Mucosa of gallbladder (tissue), 1 donor: ENCODE measurements at regions not wholly inside any gene's neighbourhood (a gene's known extent, or its start where the extent isn't known, plus 50 kb on each side); places are given as distances from the start of the nearest gene placed in this dataset.

Experiments
- DNase-seq: peaks from one replicate; pipeline ENCODE4 v3.0.0-alpha.2; 2020; ENCODE audit warnings: low spot score
- donor health status: DM: no; HTN: no; CAD: no.

- DNase-seq, result no peak
Observed at GRCh38 chr20:40320517-40321011, 368.5 kb downstream of the MAFB start.

- no peak for DNase-seq
Observed at GRCh38 chr20:40319741-40320516, 369.1 kb downstream of the MAFB start.

- no peak for DNase-seq
Observed at GRCh38 chr20:40319056-40319455, 370.0 kb downstream of the MAFB start.

GRCh38 chr20:40317156-40317790 is 371.8 kb downstream of the MAFB start:
- no peak for DNase-seq

- no peak for DNase-seq
Observed at GRCh38 chr20:40314278-40314677, 374.8 kb downstream of the MAFB start.

GRCh38 chr20:40313730-40314129 is 375.3 kb downstream of the MAFB start:
- no peak for DNase-seq

- no peak for DNase-seq
Observed at GRCh38 chr20:40309731-40310130, 379.3 kb downstream of the MAFB start.

GRCh38 chr20:40307997-40308396 is 381.0 kb downstream of the MAFB start:
- no peak for DNase-seq

GRCh38 chr20:40307268-40307667 is 381.8 kb downstream of the MAFB start:
- no peak for DNase-seq

- no peak for DNase-seq
Observed at GRCh38 chr20:40305303-40305702, 383.7 kb downstream of the MAFB start.

GRCh38 chr20:40304119-40304613 is 384.9 kb downstream of the MAFB start:
- DNase-seq, result no peak

GRCh38 chr20:40294747-40295146 is 394.3 kb downstream of the MAFB start:
- DNase-seq, result no peak

- no peak for DNase-seq
Observed at GRCh38 chr20:40294175-40294574, 394.9 kb downstream of the MAFB start.

- DNase-seq, result no peak
Observed at GRCh38 chr20:40293740-40294139, 395.3 kb downstream of the MAFB start.

GRCh38 chr20:40291493-40292135 is 397.4 kb downstream of the MAFB start:
- no peak for DNase-seq

GRCh38 chr20:40287683-40288082 is 401.4 kb downstream of the MAFB start:
- no peak for DNase-seq

GRCh38 chr20:40286975-40287531 is 402.0 kb downstream of the MAFB start:
- peak; percentile 24 for DNase-seq

- DNase-seq, result no peak
Observed at GRCh38 chr20:40284611-40285010, 404.4 kb downstream of the MAFB start.

- no peak for DNase-seq
Observed at GRCh38 chr20:40283689-40284088, 405.3 kb downstream of the MAFB start.

GRCh38 chr20:40282941-40283340 is 406.1 kb downstream of the MAFB start:
- no peak for DNase-seq

GRCh38 chr20:40282541-40282940 is 406.5 kb downstream of the MAFB start:
- DNase-seq, result no peak

- no peak for DNase-seq
Observed at GRCh38 chr20:40280616-40281015, 408.4 kb downstream of the MAFB start.
